Stomach (tissue), 8 donors: ENCODE measurements at regions not wholly inside any gene's neighbourhood (a gene's known extent, or its start where the extent isn't known, plus 50 kb on each side); places are given as distances from the start of the nearest gene placed in this dataset.

Experiments used
- DNase-seq, 2 donors: peaks; one replicate each; pipeline versions ENCODE4 v3.0.0 to v3.0.0-alpha.2; 2013 to 2019
- H3K27ac ChIP-seq, 5 donors: fragments of 200-600 bp in 4 of 5; sonication (generic) in 4 of 5; one replicate each; pipeline ENCODE4 v1.5.1; 2013 to 2019; ENCODE audit warnings: mild to moderate bottlenecking in 1 of 5, moderate library complexity in 1 of 5
- H3K27me3 ChIP-seq, 3 donors: fragments of 200-600 bp; sonication (generic); one replicate each; pipeline ENCODE4 v1.5.1; 2017 to 2019; ENCODE audit warnings: mixed run types in 1 of 3
- H3K36me3 ChIP-seq, 4 donors: fragments of 200-600 bp; sonication (generic); 1 replicate in 3 of 4; 2 replicates in 1 of 4; pipeline ENCODE4 v1.5.1; 2016 to 2019
- H3K4me1 ChIP-seq, 4 donors: fragments of 200-600 bp; sonication (generic); one replicate each; pipeline ENCODE4 v1.5.1; 2016 to 2019
- H3K4me3 ChIP-seq, 4 donors: fragments of 200-600 bp; sonication (generic) in 3 of 4; one replicate each; pipeline ENCODE4 v1.5.1; 2016 to 2019; ENCODE audit warnings: mild to moderate bottlenecking in 1 of 4
- H3K9me3 ChIP-seq, 4 donors: fragments of 200-600 bp; sonication (generic); one replicate each; pipeline ENCODE4 v1.5.1; 2016 to 2019
- CTCF ChIP-seq, 7 experiments: fragments of 450-650 bp in 4 of 7; fragments of 200-600 bp in 3 of 7; sonication (generic) in 3 of 7; IDR thresholded peaks; one replicate each; pipeline ENCODE4 v1.5.1; 2016 to 2019; ENCODE audit warnings: antibody characterized with exemption in 7 of 7, control low read depth in 2 of 7, mild to moderate bottlenecking in 1 of 7
- EP300 ChIP-seq: sonication (generic); formaldehyde crosslinking; IDR thresholded peaks from one replicate; pipeline ENCODE4 v1.6.1; 2017; ENCODE audit warnings: antibody characterized with exemption
- POLR2A ChIP-seq, 4 donors: fragments of 450-650 bp; IDR thresholded peaks; one replicate each; pipeline ENCODE4 v1.6.1; 2016; ENCODE audit warnings: antibody characterized with exemption in 4 of 4, control low read depth in 2 of 4, mild to moderate bottlenecking in 1 of 4, moderate library complexity in 1 of 4
- POLR2AphosphoS5 ChIP-seq, 3 donors: sonication (generic); formaldehyde crosslinking; IDR thresholded peaks; one replicate each; pipeline ENCODE4 v1.6.1; 2016; ENCODE audit warnings: antibody characterized with exemption in 3 of 3
- WGBS, 5 donors: extraction: QIAGEN DNeasy Blood & Tissue Kit in 3 of 5; methylation state at CpG; one replicate each; pipeline versions ENCODE4 v1.1.5 to v1.1.7; 2013 to 2018; 5-methylcytosine and 5-hydroxymethylcytosine counted together
- intact Hi-C: fragments of 100-400 bp; cut with DNase I; formaldehyde crosslinking; loops from one replicate; pipeline ENCODE4 v1.15.1; 2023; ENCODE audit warnings: low total_unique reads
- donor health status: healthy with polysubstance abuse.
- donor health status: Bipolar disorder and iron deficiency.
- donor health status: healthy.

- intact Hi-C loops, result no loop called here
- DNase-seq, result no peak
- Histone ChIP-seq H3K9me3 (no peaks in the 10 kb centered on the region), H3K27ac (no peak overlapping the region), H3K27me3 (no peaks in the 10 kb centered on the region), H3K4me1 (peaks cover 0 to 12% (median 0%) of the 10 kb centered on the region in 4 donors), H3K4me3 (no peak overlapping the region), H3K36me3 (no peaks in the 10 kb centered on the region)
- WGBS, 5 donors, result 86 to 96% (median 94%) methylated on average over 2 of the region's 2 CpGs
- no peak for TF ChIP-seq POLR2AphosphoS5 (IDR thresholded peaks at IDR 0.05)
- TF ChIP-seq CTCF (IDR thresholded peaks at IDR 0.05), result no peak
- TF ChIP-seq EP300, result no peak
- TF ChIP-seq POLR2A (IDR thresholded peaks at IDR 0.05), result no peak
Measured at GRCh38 chr13:44626176-44626575, 50.0 kb upstream of the TSC22D1 start.
